ENCODE measurements at regions not wholly inside any gene's neighbourhood (a gene's known extent, or its start where the extent isn't known, plus 50 kb on each side); places are given as distances from the start of the nearest gene placed in this dataset.

GRCh38 chr2:37858725-37859267 lies 66.3 kb upstream of the RMDN2 start:
- peaks cover 0 to 13% (median 4%) of the 10 kb centered on the region in 11 donors for H3K9me3 ChIP-seq
- DNase-seq (no peak), ATAC-seq (no peak)
- intact Hi-C loops (cut with DNase I) = no loop called here
- peaks cover 14 to 56% (median 44%) of the 10 kb centered on the region in 9 donors for H3K4me1 ChIP-seq
- H3K27me3 ChIP-seq = no peaks in the 10 kb centered on the region
- H3K36me3 ChIP-seq = no peaks in the 10 kb centered on the region
- no peak overlapping the region for H3K4me3 ChIP-seq
- H3K27ac ChIP-seq = peak overlapping the region in 8 of 10 donors; percentile 11 to 93 (median 87)
- 59 to 67% methylated on average over 5 of the region's 5 CpGs for WGBS, 2 donors
- TF ChIP-seq CTCF (IDR thresholded peaks at IDR 0.05) = no peak

- no peak overlapping the region for H3K27ac ChIP-seq
- no peak for ATAC-seq
- intact Hi-C loops (cut with DNase I) = no loop called here
These were observed 62.5 kb upstream of the RMDN2 start for GRCh38 chr2:37862620-37863019.

GRCh38 chr2:37864217-37864616 lies 60.9 kb upstream of the RMDN2 start:
- Histone ChIP-seq H3K36me3 (no peaks in the 10 kb centered on the region), H3K4me1 (peaks cover 4 to 38% (median 29%) of the 10 kb centered on the region in 9 donors), H3K4me3 (no peak overlapping the region), H3K27me3 (no peaks in the 10 kb centered on the region), H3K27ac (no peak overlapping the region), H3K9me3 (peaks cover 0 to 11% (median 2%) of the 10 kb centered on the region in 11 donors)
- intact Hi-C loops (cut with DNase I) = no loop called here
- 91 to 94% methylated on average over 2 of the region's 2 CpGs for WGBS, 2 donors
- ATAC-seq (no peak), DNase-seq (no peak)
- TF ChIP-seq CTCF (IDR thresholded peaks at IDR 0.05) = no peak

More at GRCh38 chr2:37862620-37863019, 62.5 kb upstream of the RMDN2 start:
- H3K9me3 ChIP-seq = peaks cover 0 to 13% (median 4%) of the 10 kb centered on the region in 11 donors
- peaks cover 4 to 38% (median 35%) of the 10 kb centered on the region in 9 donors for H3K4me1 ChIP-seq
- no peak for TF ChIP-seq CTCF (IDR thresholded peaks at IDR 0.05)
- WGBS, 2 donors = 91 to 95% methylated on average over 5 of the region's 5 CpGs
- H3K4me3 ChIP-seq = no peak overlapping the region
- H3K36me3 ChIP-seq = no peaks in the 10 kb centered on the region
- no peak for DNase-seq
- H3K27me3 ChIP-seq = no peaks in the 10 kb centered on the region

- intact Hi-C loops (cut with DNase I) = no loop called here
- ATAC-seq (peak in 6 of 8 donors; percentile 25 to 81 (median 56)), DNase-seq (no peak)
- Histone ChIP-seq H3K9me3 (no peaks in the 10 kb centered on the region), H3K27me3 (no peaks in the 10 kb centered on the region), H3K4me3 (no peak overlapping the region), H3K27ac (peak overlapping the region in 3 of 10 donors; percentile 9 to 57 (median 40)), H3K36me3 (no peaks in the 10 kb centered on the region), H3K4me1 (peaks cover 4 to 52% (median 32%) of the 10 kb centered on the region in 9 donors)
- TF ChIP-seq CTCF (IDR thresholded peaks at IDR 0.05) = no peak
- 54 to 56% methylated on average over 5 of the region's 5 CpGs for WGBS, 2 donors
These were observed 59.4 kb upstream of the RMDN2 start for GRCh38 chr2:37865640-37866039.

Measured in heart right ventricle (tissue), 16 donors.